DMS53 (cell line): ENCODE measurements at regions not wholly inside any gene's neighbourhood (a gene's known extent, or its start where the extent isn't known, plus 50 kb on each side); places are given as distances from the start of the nearest gene placed in this dataset.
"Not testable (repeated sequence)": the region's sequence is repeated elsewhere in the genome, so short reads cannot be mapped to it uniquely, and the experiment has no call there.

ENCODE experiments used
- DNase-seq: peaks from one replicate; lab custom pipeline; 2025; lab: John Stamatoyannopoulos, UW

DNA sequence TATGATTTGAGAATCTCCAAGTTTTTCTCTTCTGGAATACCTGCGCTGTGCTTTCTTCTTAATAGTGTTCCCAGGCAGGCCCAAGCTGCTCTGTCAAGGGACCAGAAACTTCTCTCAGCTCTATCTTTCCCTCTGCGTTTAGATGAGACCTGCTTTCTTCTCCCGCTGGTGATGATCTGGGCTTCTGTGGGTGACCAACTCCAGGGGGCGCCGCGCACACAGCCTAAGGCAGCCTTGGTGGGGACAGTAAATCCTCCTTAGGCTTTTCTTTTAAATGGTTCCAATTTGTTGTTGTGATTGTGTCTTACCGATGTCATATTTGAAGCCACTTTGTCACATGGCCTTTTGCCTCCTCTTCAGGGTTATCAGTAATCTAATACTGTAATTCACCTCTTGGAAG, 439.4 kb upstream of the KLF12 start:
- DNase-seq = peak; percentile 8

DNA sequence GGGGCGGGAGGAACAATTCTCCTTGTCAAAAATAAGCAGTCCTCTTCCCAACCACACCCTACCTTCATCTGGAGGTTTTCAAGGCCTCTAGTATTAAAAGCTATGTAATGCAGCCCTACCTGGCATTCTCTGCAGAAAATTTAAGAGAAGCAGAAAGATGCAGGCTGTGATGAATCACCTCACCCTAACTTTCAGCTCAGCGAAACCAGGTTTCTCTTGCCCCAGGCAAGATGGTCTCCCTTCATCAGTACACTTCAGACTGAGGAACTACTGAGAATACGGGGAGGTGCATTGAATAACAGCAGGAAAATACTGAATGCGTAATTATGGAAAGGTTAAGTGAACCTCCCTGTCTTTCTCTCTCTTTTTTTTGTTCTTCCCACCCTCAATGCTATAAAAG, 437.6 kb upstream of the KLF12 start:
- no peak for DNase-seq

DNA sequence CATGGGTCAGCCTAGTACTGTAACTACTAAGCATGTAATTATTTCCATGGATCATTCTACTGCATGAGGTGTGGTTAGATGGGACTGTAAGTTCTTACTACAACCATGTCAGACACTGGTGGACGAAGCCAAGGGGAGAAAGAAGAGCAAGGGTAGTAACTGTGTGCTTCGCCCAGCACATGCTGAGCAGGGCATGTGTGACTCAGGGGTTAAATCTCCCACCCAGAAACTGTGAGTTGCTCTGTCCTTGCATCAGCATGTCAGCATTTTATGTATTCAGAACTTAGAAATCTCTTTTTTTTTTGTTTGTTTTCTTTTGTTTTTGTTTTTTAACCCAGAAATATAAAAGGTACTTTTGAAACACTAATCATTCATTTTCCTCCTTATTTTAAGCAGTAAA, 436.6 kb upstream of the KLF12 start:
- no peak for DNase-seq

DNA sequence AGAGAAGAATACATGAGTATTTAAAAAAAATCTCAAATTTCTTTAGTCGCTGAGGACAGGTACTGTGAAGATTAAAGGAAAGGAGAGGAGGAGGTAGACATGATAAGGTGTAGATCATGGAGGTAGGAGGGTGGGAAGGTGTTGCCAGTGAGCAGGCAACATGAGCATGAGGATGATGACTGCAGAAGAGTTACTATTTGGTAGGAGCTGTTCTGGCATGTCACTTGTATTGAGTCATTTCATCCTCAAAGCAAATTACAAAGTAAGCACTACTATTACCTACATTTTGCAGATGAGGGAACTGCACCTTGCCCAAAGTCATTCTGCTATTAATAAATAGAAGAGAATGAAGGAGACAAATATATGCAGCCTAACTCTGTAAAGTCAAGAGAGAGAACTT, 435.8 kb upstream of the KLF12 start:
- no peak for DNase-seq

DNA sequence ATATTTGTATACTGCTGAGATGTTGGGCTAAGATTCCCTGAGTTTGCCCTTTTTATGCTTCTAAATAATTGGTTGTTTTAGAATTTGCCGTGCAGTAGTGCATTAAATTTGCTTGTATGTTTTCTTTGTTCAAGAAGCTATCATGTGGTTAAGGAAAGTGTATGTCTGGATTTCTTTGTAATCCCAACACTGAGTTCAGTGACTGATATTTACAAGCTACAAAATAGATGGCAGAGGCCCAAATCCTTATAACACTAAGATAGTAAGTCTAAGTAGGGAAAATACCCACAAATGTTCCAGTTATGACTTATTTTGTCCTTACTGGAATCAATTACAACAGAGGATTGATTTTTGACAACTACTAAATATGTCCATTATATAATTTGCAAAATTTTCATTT, 435.0 kb upstream of the KLF12 start:
- no peak for DNase-seq

DNA sequence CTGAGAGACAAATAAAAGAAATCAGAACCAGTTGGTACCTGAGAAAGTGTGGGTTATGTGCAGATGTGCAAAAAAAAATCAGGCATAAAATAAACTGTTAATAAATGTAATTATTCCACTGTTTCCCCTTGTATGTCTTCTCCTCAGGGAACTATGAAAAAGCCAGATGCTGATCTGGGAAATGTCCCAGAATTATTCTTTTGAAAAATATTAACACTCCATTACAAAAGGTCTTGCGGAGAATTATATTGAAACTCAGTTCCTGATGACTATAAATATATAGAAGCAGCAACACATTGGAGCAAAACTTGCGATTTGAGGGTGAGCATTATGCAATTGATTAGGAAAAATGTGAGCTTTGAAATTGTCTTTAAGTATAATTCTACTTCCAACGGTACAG, 433.3 kb upstream of the KLF12 start:
- DNase-seq = no peak

DNA sequence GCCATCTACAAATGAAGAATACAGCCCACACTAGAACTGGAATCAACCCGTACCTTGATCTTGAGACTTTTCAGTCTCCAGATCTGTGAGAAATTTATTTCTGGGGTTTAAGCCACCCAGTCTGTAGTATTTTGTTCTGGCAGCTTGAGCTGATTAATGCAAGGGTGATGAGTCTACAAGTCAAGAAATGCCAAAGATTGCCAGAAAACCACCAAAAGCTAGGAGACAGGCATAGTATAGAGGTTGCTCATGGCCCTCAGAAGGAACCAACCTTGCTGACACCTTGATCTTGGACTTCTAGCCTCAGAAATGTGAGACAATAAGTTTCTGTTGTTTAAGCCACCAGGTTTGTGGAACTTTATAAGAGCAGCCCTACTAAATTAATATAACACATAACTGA, 428.2 kb upstream of the KLF12 start:
- no peak for DNase-seq

DNA sequence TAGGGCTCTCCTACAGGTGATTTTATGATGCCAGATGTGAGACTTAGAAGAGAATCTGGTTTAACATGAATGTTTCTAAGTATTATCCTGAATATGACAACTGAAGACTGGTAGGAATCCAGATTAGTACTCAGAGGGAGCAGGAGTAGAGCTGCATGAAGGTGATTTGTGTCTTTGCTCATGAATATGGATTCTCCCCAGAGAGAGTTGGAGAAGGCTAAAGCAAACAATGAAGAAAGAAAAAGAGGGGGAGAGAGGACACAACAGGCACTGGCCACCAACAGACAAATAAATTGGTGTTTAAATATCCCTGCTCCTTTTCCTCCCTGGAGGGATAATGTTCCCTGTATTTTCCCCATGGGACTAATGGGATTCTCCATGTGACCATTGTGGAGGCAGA, 427.0 kb upstream of the KLF12 start:
- DNase-seq = no peak

DNA sequence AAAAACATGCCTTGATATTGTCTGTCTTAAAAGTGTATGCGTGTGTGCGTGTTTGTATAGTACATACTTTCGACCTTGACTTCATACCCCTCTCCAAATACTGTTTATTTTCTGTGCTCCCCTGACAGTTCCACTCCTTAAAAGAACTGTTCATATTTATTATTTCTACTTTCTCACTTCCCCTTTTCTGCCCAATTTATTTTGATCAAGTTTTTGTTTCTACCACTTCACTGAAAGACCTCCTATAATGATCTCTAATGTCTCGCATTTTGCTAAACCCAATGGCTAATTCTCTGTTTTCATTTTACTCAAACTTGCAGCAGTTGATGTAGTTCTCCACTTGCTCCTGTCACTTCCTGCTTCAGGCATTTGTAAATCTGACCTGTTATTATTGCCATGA, 426.1 kb upstream of the KLF12 start:
- DNase-seq = no peak

DNA sequence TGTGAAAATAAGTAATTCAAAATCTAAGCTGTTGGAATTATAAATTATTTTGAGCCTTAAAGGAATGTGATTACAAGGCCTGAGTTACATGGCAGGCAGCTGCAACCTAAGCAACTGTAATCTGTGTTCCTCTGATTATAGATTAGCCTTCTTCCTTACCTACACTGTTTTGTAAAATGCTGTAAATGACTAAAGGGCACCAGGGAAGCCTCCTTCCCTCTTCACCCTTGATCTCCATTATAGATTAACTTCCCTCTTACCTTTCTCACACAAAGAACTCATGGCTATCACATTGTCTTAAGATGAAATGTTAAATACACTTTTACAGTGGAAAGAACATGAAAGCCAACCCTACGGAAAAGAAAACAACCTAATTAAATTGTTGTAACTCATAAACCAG, 423.7 kb upstream of the KLF12 start:
- DNase-seq = no peak

DNA sequence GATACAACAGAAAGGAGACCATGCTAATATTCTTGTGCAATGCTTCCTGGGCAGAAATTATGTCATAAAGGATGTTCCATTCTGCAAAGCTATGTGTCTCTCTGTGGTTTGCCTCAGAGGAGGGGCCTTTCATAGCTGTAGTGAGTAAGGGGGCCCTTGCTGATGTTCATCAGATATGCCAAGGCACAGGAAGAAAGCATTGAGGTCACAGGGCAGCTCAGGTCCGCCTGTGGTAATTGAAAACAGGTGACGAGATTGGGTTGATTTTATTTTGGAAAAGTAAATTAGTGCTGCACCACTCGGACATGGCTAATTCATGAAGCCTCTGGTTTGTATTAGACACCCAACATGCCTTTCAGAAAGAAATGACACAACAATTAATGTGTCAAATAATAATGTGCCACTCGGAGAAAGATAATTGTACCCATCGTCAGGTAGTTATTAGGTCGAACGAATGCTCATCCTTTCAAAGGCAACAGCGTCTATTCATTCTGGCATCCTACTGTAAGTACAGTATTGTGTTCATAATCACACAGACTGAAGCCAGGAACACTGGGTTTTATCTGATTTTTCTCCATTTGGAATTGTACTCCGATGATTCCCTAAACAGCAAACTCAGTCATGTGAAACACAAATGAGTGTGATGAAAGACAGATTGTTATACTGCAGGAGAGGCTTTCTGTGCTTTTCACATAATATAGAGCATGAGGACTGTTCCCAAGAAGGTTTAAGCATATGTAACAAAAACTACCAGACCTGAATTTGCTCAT, 421.6 kb upstream of the KLF12 start:
- DNase-seq = no peak

DNA sequence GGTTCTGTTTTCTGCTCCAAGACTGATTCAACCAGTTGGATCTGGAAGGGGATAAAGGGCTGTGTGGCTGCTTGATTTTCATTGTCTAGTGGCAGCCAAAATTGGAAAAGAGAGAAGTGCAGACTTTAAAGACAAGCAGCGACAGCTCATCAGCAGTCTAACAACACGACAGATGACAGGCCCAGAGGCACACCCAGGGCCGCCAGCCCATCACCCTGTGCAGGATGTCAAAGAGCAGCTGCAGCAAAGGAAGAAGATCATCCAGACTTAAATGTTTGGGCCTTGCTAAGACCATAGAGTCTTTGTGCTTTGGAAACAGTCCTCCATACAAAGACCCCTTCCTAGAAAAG, 421.0 kb upstream of the KLF12 start:
- no peak for DNase-seq

DNA sequence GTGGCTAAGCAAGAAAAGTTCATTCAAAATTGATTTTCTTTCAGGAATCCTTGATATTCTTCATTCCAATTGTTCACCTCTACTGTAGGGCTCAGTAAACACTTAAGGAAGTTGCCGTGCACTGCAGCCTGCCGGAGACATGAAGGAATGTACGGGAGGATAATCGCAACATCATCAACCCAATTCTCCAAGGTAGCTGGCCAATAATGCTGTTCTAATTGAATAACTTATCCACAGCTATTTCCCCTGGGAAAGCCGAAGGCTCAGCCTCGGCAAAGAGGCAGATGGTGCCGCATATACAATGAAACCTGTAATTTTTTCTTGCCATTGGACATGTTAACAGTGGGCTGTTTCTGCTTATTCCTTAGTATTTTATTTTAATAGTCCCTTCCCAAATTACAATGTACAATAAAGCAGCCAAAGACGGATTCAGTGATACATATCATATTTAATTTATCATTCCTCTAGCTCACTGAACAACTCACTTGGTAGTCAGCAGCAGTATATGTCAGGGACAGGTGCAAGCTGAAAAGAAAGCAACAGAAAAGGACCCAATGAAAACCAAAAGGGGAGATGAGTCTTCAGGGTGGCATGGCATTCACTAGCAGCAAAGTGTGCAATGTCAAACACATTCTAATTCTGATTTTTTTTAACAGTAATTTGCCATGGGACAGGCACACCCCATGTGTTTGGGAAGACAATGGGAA, 420.5 kb upstream of the KLF12 start:
- DNase-seq = no peak

DNA sequence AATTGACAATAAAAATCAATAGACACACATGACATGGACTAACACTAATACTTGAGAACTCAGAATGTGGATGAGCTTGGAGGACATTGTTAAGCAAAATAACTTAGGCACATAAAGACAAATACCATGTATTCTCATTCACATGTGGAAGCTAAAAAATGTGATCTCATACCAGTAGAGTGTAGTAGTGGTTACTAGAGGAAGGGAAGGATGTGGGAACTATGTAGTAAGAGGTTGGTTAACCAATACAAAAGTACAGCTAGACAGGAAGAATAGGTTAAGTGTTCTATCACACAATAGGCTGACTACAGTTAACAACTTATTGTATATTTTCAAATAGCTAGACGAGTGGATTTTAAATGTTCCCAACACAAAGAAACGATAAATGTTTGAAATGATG, 415.8 kb upstream of the KLF12 start:
- DNase-seq = no peak

DNA sequence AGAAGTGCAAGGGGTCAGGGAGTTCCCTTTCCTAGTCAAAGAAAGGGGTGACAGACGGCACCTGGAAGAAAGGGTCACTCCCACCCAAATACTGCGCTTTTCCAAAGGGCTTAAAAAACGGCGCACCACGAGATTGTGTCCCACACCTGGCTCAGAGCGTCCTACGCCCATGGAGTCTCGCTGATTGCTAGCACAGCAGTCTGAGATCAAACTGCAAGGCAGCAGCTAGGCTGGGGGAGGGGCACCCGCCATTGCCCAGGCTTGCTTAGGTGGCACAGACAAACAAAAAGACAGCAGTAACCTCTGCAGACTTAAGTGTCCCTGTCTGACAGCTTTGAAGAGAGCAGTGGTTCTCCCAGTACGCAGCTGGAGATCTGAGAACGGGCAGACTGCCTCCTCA, 402.4 kb upstream of the KLF12 start:
- DNase-seq = not testable (repeated sequence)

DNA sequence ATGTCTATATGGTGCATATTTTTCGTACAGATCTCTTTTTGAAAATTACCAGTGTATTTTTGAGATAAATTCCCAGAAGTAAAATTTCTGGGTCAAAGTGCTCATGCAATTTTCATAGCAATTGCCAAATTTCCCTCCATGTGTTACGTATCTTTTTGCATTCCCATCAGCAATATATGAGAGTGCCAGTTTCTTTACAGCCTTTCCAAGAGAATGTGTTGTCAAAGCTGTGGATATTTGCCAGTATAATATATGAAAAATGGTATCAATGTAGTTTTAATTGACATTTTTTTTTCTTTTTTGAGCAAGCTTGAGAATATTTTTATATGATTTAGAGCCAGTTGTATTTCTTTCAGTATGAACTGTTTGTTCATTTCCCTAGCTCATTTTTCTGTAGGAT, 399.0 kb upstream of the KLF12 start:
- DNase-seq = no peak

DNA sequence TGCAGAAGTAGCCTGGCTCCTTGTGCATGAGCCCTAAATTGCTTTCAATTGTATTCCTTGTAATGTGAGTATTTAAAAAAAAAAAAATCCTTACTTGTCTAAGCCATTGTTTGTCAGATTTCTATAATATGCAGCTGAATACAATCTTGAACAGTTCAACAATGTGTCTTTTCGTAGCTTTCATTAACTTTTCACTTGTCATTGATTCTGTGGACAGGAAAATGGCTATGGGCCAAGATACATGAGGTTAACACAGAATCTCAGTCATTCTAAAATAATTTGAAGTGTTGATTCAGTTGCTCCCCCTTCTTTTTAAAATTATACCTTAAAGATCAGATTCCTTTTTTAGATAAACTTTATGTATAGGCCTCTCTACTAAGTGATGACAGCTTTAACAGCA, 395.8 kb upstream of the KLF12 start:
- DNase-seq = no peak

DNA sequence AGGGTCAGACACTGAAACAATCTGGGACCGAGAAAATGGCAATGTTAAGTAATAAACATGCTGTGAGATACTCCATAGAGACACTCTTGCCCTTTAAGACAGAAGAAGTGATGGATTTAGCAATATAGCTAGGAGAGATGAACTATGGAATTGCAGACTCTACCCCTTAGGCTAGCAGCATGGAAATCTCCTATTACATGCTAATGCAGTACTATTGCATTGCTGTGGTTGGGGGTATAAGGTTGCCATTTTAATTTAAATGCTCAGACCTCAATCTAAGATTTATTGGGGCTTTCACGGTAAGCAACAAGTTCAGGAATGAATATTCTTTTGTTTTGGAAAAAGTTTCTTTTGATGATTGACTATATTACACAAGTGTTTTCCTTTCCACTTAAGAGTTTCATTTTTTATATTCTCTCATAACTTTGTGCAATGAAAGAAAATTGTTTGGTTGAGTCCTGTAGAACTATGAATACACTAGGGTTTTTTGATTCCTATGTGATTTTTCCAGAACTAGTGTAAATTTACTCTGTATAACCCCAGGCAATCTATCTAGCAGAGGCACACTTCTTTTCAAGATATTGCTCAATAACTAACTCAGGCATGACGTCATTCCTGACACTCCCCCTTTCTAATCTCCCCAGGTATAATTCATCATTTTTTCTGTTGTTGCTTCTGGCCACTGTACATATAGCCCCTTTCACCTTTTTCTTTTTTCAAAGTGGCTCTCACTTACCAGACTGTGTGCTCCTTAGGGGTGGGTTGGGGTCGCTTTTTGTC, 394.7 kb upstream of the KLF12 start:
- DNase-seq = no peak

DNA sequence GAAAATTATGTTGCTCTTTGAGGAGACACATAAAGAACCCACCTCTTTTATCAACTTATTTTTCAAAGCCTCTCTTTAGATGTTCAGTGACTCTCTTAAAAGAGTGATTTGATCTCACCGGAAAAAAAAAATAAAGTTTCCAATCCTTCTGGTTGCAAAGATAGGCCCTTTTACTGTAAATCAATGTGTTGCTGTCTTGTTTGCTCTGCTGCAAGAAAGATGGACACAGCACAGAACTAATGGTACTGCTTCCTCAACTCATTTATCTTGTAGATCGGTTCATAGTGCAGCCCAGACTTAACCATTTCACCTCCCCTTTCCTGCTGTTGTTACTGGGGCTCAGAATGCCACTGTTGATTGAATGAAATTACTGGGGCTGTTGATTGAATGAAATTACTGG, 388.9 kb upstream of the KLF12 start:
- no peak for DNase-seq

DNA sequence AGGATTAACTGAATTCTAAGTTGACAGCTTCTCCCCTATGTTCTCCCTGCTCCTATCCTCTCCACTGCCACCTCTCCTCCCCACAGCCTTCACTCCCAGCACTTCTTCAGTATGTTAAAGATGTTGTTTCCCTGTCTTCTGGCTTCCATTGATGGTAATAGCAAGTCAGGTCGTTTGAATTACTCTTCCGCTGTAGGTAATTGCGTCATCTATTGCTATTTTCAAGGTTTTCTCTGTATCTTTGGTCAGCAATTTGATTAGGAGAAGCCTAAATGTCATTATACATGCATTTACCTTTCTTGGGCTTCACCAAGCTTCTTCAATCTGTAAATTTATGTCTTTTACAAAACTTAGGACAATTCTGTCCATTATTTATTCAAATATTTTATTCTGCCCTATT, 377.3 kb upstream of the KLF12 start:
- no peak for DNase-seq

DNA sequence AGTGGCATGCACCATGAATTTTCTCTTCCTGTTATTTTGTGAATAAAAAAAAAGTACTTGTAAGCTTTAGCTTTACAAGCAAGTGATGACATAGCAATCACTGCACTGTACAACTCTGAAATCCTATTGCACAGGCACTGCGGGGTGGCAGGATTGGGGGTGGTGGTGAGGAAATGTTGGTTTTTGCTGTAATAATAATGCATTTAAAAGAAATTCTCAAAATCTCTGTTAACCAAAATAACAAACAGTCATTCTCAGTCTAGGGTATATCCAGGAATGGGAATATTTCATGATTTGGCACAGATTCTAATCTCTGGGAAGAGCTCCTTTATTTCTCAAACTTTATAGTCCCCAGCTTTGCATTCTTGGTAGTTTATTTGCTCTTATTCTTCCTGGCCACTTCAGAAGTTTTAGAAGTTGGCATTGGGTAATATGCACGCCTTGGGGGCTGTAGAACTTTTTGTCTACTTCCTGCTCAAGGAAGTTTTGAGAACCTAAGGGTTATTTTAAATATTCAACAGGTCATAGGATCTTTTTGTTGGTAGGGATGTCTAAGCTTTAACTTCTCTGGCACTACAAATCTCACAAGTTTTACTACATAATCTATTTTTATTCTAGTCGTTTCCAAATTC, 353.0 kb upstream of the KLF12 start:
- no peak for DNase-seq

DNA sequence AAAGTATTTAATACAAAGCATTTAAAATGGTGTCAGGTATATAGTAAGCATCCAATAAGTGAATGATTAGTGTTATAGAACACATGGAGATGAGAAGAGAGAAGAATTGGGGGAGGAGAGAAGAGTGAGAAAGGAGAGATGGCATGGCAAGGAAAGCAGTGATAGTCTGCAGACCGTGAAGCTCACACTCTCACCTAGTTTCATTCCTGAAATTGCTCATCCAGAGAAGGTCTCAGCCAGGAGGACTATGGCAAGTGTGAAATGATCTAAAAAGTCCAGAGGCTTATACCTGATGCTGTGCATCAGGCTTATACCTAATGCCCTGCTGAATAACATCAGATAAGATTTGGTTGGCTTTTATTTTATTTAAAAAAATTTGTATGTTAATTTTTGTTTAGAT, 351.6 kb upstream of the KLF12 start:
- no peak for DNase-seq

DNA sequence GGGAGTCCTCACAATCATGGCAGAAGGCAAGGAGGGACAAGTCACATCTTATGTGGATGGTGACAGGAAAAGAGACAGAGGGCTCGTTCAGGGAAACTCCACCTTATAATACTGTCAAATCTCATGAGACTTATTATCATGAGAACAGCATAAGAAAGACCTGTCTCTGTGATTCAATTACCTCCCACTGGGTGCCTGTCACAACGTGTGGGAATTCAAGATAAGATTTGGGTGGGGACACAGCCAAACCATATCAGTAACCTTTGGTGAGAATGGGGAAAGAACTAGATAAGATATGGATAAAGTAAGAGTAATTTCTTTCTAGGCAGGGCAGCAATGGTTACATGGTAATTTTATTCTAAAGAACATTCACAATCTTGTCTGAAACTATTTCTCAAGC, 344.9 kb upstream of the KLF12 start:
- no peak for DNase-seq
